MG63 (cell line): ENCODE measurements at regions not wholly inside any gene's neighbourhood (a gene's known extent, or its start where the extent isn't known, plus 50 kb on each side); places are given as distances from the start of the nearest gene placed in this dataset.
"Not testable (repeated sequence)": the region's sequence is repeated elsewhere in the genome, so short reads cannot be mapped to it uniquely, and the experiment has no call there.

Experiments
- DNase-seq: peaks from one replicate; pipeline ENCODE4 v3.0.0-alpha.2; 2020
- H3K27me3 ChIP-seq: fragments of 250-450 bp; sonication (Bioruptor Pico); 2 replicates; pipeline ENCODE4 v1.5.1; 2020; ENCODE audit warnings: mild to moderate bottlenecking, moderate library complexity
- H3K36me3 ChIP-seq: fragments of 250-450 bp; sonication (Bioruptor Pico); 2 replicates; pipeline ENCODE4 v1.5.1; 2020; ENCODE audit warnings: mild to moderate bottlenecking, moderate library complexity
- H3K4me3 ChIP-seq: fragments of 250-450 bp; sonication (Bioruptor Pico); 2 replicates; pipeline ENCODE4 v1.5.1; 2020; ENCODE audit warnings: mild to moderate bottlenecking, moderate library complexity
- H3K9me3 ChIP-seq: fragments of 250-450 bp; sonication (Bioruptor Pico); 2 replicates; pipeline ENCODE4 v1.5.1; 2020; ENCODE audit warnings: mild to moderate bottlenecking, moderate library complexity

- Histone ChIP-seq H3K4me3 (no peak overlapping the region), H3K9me3 (no peaks in the 10 kb centered on the region), H3K36me3 (no peaks in the 10 kb centered on the region), H3K27me3 (no peaks in the 10 kb centered on the region)
- DNase-seq: no peak
These were observed 1101.0 kb upstream of the PCDH7 start for GRCh38 chr4:29619168-29619567.

GRCh38 chr4:29632199-29632598 lies 1088.0 kb upstream of the PCDH7 start:
- no peak for DNase-seq
- Histone ChIP-seq H3K4me3 (no peak overlapping the region), H3K27me3 (no peaks in the 10 kb centered on the region), H3K36me3 (no peaks in the 10 kb centered on the region), H3K9me3 (no peaks in the 10 kb centered on the region)

DNA sequence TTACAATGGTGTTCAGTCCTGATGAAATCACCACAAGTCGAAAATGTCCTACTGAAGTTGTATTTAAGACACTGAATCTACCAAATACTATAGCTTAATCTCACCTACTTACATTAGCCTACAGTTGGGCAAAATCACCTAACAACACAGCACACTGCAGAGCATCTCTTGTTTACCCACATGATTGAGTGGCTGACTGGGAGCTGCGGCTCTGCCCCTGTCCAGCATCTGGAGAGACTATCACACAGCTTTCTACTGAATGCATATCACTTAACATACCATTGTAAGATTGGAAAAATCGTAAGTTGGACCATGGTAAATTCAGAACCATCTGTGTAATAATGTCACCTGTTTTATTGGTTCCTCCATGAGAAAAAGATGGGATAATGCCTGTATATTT lies 1083.2 kb upstream of the PCDH7 start:
- no peak for DNase-seq
- no peaks in the 10 kb centered on the region for H3K9me3 ChIP-seq
- H3K36me3 ChIP-seq: no peaks in the 10 kb centered on the region
- H3K27me3 ChIP-seq: no peaks in the 10 kb centered on the region
- H3K4me3 ChIP-seq: no peak overlapping the region

- Histone ChIP-seq H3K9me3 (no peaks in the 10 kb centered on the region), H3K27me3 (no peaks in the 10 kb centered on the region), H3K36me3 (no peaks in the 10 kb centered on the region), H3K4me3 (no peak overlapping the region)
- DNase-seq: no peak
These were observed 1066.9 kb upstream of the PCDH7 start for GRCh38 chr4:29653221-29653620.

- no peak for DNase-seq
- Histone ChIP-seq H3K4me3 (no peak overlapping the region), H3K9me3 (no peaks in the 10 kb centered on the region), H3K36me3 (no peaks in the 10 kb centered on the region), H3K27me3 (no peaks in the 10 kb centered on the region)
These were observed 1039.5 kb upstream of the PCDH7 start for GRCh38 chr4:29680644-29681043.

GRCh38 chr4:29704059-29704458 lies 1016.1 kb upstream of the PCDH7 start:
- Histone ChIP-seq H3K4me3 (no peak overlapping the region), H3K36me3 (no peaks in the 10 kb centered on the region), H3K27me3 (no peaks in the 10 kb centered on the region), H3K9me3 (no peaks in the 10 kb centered on the region)
- DNase-seq: no peak

- Histone ChIP-seq H3K9me3 (no peaks in the 10 kb centered on the region), H3K36me3 (no peaks in the 10 kb centered on the region), H3K27me3 (no peaks in the 10 kb centered on the region), H3K4me3 (no peak overlapping the region)
- DNase-seq: peak; percentile 6
These were observed 1011.7 kb upstream of the PCDH7 start for GRCh38 chr4:29708473-29708872.

GRCh38 chr4:29710519-29710918 lies 1009.6 kb upstream of the PCDH7 start:
- Histone ChIP-seq H3K9me3 (no peaks in the 10 kb centered on the region), H3K27me3 (no peaks in the 10 kb centered on the region), H3K36me3 (no peaks in the 10 kb centered on the region), H3K4me3 (no peak overlapping the region)
- DNase-seq: no peak

- H3K9me3 ChIP-seq: no peaks in the 10 kb centered on the region
- no peak for DNase-seq
- H3K4me3 ChIP-seq: no peak overlapping the region
- no peaks in the 10 kb centered on the region for H3K36me3 ChIP-seq
- no peaks in the 10 kb centered on the region for H3K27me3 ChIP-seq
These were observed 1008.9 kb upstream of the PCDH7 start for GRCh38 chr4:29711226-29711625.

DNA sequence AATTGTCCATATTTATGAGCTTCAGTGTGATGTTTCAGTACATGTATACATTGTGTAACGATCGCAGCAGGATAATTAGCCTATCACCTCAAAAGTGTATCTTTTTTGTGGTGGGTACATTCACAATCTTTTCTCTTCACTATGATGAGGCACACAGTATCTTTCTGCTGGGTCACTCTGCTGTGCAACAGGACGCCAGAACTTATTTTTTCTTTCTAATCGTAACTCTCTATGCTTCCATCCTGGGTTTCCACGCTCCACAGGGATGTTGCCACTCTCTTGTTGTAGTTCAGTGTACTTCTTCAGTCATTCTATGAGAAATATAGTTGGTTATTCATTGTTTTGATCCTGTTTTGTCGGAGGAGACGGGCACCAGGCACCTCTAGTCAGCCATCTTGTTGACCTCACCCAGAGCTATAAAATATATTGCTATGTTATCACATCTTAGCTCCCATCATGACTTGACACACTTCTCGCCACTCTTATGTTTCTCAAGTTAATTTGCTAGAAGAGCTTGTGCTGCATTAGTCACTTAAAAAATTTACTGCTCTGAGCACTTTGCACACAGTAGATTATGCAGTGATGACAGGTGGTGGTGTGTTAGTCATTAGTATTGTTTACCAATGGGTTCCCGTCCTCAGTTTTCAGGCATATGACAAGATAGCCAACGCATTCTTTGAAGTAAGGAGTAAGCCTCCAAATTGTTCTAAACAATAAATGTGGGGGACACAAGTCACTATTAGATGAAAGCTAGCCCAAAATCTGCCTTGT lies 1002.7 kb upstream of the PCDH7 start:
- Histone ChIP-seq H3K9me3 (no peaks in the 10 kb centered on the region), H3K36me3 (no peaks in the 10 kb centered on the region), H3K27me3 (no peaks in the 10 kb centered on the region), H3K4me3 (no peak overlapping the region)
- DNase-seq: no peak

GRCh38 chr4:29718136-29718535 lies 1002.0 kb upstream of the PCDH7 start:
- Histone ChIP-seq H3K27me3 (no peaks in the 10 kb centered on the region), H3K36me3 (no peaks in the 10 kb centered on the region), H3K9me3 (no peaks in the 10 kb centered on the region), H3K4me3 (no peak overlapping the region)
- DNase-seq: no peak

GRCh38 chr4:29722253-29722652 lies 997.9 kb upstream of the PCDH7 start:
- H3K27me3 ChIP-seq: no peaks in the 10 kb centered on the region
- H3K9me3 ChIP-seq: no peaks in the 10 kb centered on the region
- no peak for DNase-seq
- H3K36me3 ChIP-seq: no peaks in the 10 kb centered on the region
- H3K4me3 ChIP-seq: no peak overlapping the region

DNA sequence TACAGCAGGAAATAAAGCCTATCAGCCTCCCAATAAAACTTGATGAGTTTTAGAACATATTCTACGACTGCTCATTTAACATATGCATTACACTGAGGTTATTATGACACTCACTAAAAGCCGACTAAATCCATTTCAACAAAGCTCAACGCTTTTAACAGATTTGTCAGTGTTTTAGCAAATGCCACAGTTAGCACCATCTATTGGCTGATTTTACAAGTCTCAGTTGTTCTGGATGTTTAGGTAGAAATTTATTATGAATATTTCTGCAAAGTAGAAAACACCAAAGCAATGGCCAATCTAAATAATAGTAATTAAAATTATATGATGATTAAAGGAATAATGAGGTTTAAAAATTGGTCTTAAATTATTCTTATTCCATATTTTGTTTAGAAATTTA lies 993.2 kb upstream of the PCDH7 start:
- Histone ChIP-seq H3K27me3 (no peaks in the 10 kb centered on the region), H3K4me3 (no peak overlapping the region), H3K9me3 (no peaks in the 10 kb centered on the region), H3K36me3 (no peaks in the 10 kb centered on the region)
- DNase-seq: no peak

- Histone ChIP-seq H3K27me3 (no peaks in the 10 kb centered on the region), H3K36me3 (no peaks in the 10 kb centered on the region), H3K4me3 (no peak overlapping the region), H3K9me3 (no peaks in the 10 kb centered on the region)
- no peak for DNase-seq
These were observed 985.6 kb upstream of the PCDH7 start for GRCh38 chr4:29734343-29735213.

GRCh38 chr4:29756966-29757365 lies 963.2 kb upstream of the PCDH7 start:
- Histone ChIP-seq H3K27me3 (no peaks in the 10 kb centered on the region), H3K36me3 (no peaks in the 10 kb centered on the region), H3K9me3 (no peaks in the 10 kb centered on the region), H3K4me3 (no peak overlapping the region)
- DNase-seq: no peak

GRCh38 chr4:29762151-29762550 lies 958.0 kb upstream of the PCDH7 start:
- H3K9me3 ChIP-seq: no peaks in the 10 kb centered on the region
- no peak for DNase-seq
- no peaks in the 10 kb centered on the region for H3K27me3 ChIP-seq
- H3K4me3 ChIP-seq: no peak overlapping the region
- no peaks in the 10 kb centered on the region for H3K36me3 ChIP-seq

DNA sequence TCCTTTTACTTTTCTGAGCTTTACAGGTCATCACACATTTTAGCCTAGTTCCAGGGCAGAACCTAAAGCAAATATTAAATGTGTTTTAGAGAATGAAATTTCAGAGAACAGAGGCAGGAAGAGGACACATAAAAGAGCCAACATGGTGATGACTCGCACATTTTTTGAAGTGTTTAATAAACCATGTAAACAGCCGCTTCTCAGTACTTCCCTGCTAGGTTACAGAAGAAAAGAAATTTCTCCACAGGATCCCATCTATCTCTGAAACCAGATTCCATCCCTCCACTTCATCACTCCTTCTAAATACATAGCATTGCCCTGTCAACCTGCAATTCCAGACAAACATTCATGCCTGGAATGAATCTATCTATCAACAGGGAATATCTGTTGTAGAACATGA lies 949.5 kb upstream of the PCDH7 start:
- no peaks in the 10 kb centered on the region for H3K36me3 ChIP-seq
- DNase-seq: no peak
- no peaks in the 10 kb centered on the region for H3K9me3 ChIP-seq
- H3K27me3 ChIP-seq: no peaks in the 10 kb centered on the region
- no peak overlapping the region for H3K4me3 ChIP-seq

DNA sequence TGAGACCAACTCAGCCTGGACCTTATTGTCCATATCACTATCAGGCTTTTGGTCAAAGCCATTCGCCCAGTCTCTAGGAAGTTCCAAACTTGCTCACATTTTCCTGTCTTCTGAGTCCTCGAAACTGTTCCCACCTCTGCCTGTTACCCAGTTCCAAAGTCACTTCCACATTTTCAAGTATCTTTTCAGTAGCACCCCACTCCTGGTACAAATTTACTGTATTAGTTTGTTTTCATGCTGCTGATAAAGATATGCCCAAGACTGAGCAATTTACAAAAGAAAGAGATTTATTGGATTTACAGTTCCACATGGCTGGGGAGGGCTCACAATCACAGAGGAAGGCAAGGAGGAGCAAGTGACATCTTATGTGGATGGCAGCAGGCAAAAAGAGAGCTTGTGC lies 932.0 kb upstream of the PCDH7 start:
- H3K27me3 ChIP-seq, H3K4me3 ChIP-seq, DNase-seq, H3K36me3 ChIP-seq, H3K9me3 ChIP-seq: not testable (repeated sequence)
